AG04450 (cell line): ENCODE measurements at regions not wholly inside any gene's neighbourhood (a gene's known extent, or its start where the extent isn't known, plus 50 kb on each side); places are given as distances from the start of the nearest gene placed in this dataset.
"Not testable (repeated sequence)": the region's sequence is repeated elsewhere in the genome, so short reads cannot be mapped to it uniquely, and the experiment has no call there.

ENCODE experiments used
- CTCF ChIA-PET: fragments of 300-600, 350-600 bp; formaldehyde crosslinking; extraction: SDS; loops from one replicate; lab custom pipeline; 2022; ENCODE audit warnings: antibody characterized with exemption, inconsistent platforms; lab: Charles Lee
- POLR2A ChIA-PET: fragments of 350-600 bp; formaldehyde crosslinking; extraction: SDS; loops from one replicate; lab custom pipeline; 2021; ENCODE audit warnings: antibody characterized with exemption, inconsistent platforms; lab: Yijun Ruan, JAX
- DNase-seq: peaks from one replicate; pipeline ENCODE4 v3.0.0-alpha.2; 2011; ENCODE audit warnings: low read depth, low spot score
- H3K27ac ChIP-seq: one replicate; pipeline ENCODE4 v1.5.1; 2012; ENCODE audit warnings: low read depth, low read length, control low read depth
- H3K27me3 ChIP-seq: one replicate; pipeline ENCODE4 v1.6.0; 2012; ENCODE audit warnings: low read length; ENCODE audit not compliant: control insufficient read depth, insufficient read depth
- H3K4me3 ChIP-seq: 2 replicates; pipeline ENCODE4 v1.5.1; 2011; ENCODE audit warnings: mild to moderate bottlenecking, low read depth, low read length, control low read depth
- H3K9me3 ChIP-seq: 2 replicates; pipeline ENCODE4 v1.5.1; 2012; ENCODE audit warnings: low read length; ENCODE audit not compliant: control insufficient read depth, insufficient read depth
- TF ChIP-seq, protein P1 (sequence below): IDR thresholded peaks from 2 replicates; pipeline ENCODE4 v1.5.1; 2011; ENCODE audit warnings: low read depth, low read length, control low read depth, inconsistent platforms

DNA sequence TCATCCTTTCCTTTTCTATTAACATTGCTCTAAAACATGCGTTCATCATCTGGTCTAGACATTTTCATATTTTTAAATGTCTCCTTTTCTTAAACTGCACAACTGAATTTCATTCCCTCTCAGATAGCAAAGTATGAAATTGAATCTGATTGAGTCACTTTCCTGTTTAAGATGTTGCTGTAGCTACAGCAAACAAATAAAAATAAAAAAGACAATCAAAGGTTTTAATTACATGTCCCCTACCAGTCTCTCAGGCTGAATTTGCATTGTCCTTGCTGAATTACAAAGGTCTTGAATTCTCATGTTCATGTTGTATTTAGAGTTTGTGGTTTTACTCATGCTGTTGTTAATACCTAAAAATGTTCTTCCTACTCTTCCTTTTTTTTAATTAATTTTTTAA is 537.9 kb upstream of the LRATD1 start:
- TF ChIP-seq, protein P1, sequence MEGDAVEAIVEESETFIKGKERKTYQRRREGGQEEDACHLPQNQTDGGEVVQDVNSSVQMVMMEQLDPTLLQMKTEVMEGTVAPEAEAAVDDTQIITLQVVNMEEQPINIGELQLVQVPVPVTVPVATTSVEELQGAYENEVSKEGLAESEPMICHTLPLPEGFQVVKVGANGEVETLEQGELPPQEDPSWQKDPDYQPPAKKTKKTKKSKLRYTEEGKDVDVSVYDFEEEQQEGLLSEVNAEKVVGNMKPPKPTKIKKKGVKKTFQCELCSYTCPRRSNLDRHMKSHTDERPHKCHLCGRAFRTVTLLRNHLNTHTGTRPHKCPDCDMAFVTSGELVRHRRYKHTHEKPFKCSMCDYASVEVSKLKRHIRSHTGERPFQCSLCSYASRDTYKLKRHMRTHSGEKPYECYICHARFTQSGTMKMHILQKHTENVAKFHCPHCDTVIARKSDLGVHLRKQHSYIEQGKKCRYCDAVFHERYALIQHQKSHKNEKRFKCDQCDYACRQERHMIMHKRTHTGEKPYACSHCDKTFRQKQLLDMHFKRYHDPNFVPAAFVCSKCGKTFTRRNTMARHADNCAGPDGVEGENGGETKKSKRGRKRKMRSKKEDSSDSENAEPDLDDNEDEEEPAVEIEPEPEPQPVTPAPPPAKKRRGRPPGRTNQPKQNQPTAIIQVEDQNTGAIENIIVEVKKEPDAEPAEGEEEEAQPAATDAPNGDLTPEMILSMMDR: no peak
- Histone ChIP-seq H3K27me3 (no peaks in the 10 kb centered on the region), H3K9me3 (0 out of 2 replicates have a peak, but pooled peaks cover 3% of the 10 kb centered on the region), H3K4me3 (no peak overlapping the region), H3K27ac (no peak overlapping the region)
- ChIA-PET POLR2A (no interaction called here), CTCF (no interaction called here)
- no peak for DNase-seq

DNA sequence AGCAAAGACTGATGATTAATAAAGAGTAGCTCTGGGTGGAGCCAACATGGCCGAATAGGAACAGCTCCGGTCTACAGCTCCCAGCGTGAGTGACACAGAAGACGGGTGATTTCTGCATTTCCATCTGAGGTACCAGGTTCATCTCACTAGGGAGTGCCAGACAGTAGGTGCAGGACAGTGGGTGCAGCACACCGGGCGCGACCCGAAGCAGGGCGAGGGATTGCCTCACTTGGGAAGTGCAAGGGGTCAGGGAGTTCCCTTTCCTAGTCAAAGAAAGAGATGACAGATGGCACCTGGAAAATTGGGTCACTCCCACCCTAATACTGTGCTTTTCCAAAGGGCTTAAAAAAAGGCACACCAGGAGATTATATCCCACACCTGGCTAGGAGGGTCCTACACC is 533.4 kb upstream of the LRATD1 start:
- H3K27me3 ChIP-seq, H3K4me3 ChIP-seq, H3K27ac ChIP-seq, POLR2A ChIA-PET, CTCF ChIA-PET, H3K9me3 ChIP-seq, DNase-seq: not testable (repeated sequence)

DNA sequence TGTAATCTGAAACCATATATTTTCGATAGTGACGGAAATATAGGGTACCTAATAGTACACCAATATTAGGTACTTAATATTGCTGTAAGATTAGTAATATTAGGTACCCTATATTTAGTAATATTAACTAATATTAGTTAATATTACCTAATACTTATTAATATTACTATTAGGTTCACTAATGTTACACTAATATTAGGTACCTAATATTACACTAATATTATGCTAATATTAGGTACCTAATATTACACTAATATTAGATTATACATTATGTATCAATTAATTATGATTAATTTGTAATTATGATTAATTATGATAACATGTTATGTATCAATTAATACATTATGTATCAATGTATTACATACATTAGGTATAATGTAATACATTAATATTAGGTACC is 518.2 kb upstream of the LRATD1 start:
- Histone ChIP-seq H3K27ac (no peak overlapping the region), H3K9me3 (peaks cover 6% of the 10 kb centered on the region), H3K4me3 (no peak overlapping the region), H3K27me3 (no peaks in the 10 kb centered on the region)
- ChIA-PET POLR2A (interaction anchor here (0.6 kb wide), 1 partner anchor 584 kb away, joined by 5 read pairs; no protein-coding TSS in a partner anchor), CTCF (no interaction called here)
- TF ChIP-seq, protein P1: no peak
- no peak for DNase-seq

DNA sequence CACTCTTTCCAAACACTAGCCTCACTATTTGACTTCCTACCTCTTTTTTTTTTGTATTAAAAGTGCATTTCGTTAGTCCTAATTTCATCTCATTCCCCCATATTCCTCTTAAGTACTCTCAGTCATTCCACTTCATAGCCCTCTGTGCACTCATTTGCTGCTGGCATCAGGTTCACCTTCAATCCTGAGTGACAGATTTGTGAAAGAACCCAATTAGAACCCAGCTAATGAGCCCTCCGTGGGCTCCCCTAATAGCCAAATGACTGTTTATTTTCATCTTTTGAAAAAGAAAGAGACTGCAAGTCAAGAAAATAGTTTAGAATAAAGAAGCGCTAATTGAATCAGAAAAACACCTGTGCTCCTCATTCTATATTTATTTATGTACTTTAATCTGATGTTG is 512.1 kb upstream of the LRATD1 start:
- Histone ChIP-seq H3K27ac (no peak overlapping the region), H3K4me3 (no peak overlapping the region), H3K27me3 (no peaks in the 10 kb centered on the region), H3K9me3 (peaks cover 5% of the 10 kb centered on the region)
- DNase-seq: no peak
- TF ChIP-seq, protein P1: no peak
- POLR2A ChIA-PET: no interaction called here
- CTCF ChIA-PET: no interaction called here

DNA sequence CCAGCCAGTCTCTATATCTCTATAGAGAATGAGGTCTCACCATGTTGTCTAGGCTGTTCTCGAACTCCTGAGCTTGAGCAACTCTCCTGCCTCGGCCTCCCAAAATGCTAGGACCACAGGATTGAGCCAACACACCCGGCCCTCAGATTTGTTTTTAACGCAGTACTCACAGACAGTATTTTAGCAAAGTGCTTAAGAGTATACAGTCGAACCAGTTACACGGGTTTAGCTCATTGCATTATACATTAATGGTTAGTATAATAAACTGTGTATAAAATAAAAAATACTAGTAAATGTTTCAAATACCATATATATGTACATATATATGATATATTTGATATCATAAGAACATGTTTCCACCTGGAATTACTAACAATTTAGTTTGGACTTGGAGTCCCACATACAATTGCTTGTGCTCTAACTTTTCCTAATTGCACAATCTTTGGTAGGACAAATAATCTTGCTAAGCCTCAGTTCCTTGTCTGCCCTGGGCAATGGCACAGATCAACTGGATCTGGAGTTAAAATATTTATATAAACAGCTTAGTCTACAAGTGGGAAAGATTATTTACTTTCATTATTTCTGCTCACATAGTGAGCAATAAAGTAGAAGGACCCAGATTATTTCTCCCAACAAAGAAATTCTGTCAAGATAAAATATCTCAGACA is 508.9 kb upstream of the LRATD1 start:
- POLR2A ChIA-PET: no interaction called here
- TF ChIP-seq, protein P1: no peak
- no peak for DNase-seq
- Histone ChIP-seq H3K27me3 (no peaks in the 10 kb centered on the region), H3K4me3 (no peak overlapping the region), H3K9me3 (peaks cover 3% of the 10 kb centered on the region), H3K27ac (no peak overlapping the region)
- CTCF ChIA-PET: no interaction called here
